ENCODE measurements at regions not wholly inside any gene's neighbourhood (a gene's known extent, or its start where the extent isn't known, plus 50 kb on each side); places are given as distances from the start of the nearest gene placed in this dataset.

DNA sequence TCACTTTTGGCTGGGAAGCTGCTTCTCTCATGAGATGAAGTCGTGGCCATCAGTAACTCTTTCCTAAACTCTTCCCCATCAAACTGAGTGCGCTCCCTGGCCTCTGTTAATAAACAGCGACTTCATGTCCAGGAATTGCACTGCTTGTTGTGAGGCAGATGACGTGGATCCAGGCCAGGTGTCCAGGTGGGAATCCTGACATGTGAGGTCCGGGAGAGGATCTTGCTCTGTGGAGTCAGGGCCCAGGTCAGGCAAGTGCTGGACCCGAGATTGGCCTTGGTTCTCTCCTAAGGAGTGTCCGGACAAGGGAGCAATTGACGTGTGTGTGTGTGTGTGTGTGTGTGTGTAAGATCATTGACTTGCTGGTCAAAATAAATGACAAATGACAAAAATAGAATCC is 362.7 kb downstream of the GLRX3 start:
- TF ChIP-seq EZH2phosphoT487 (IDR thresholded peaks at IDR 0.05; ENCODE audit: borderline replicate concordance, low read depth, low read length) = no peak
- TF ChIP-seq CTCF (conservative IDR thresholded peaks at IDR 0.05; ENCODE audit: low read length) = no peak
- CTCF ChIA-PET (ENCODE audit: unreplicated experiment) = no interaction called here
- intact Hi-C loops (cut with micrococcal nuclease; ENCODE audit: unreplicated experiment) = no loop called here

GRCh38 chr10:130499541-130499940 is 363.4 kb downstream of the GLRX3 start:
- no peak overlapping the region for H2AFZ ChIP-seq (ENCODE audit: low read length)
- POLR2A ChIA-PET = no interaction called here
- H3K4me2 ChIP-seq (ENCODE audit: low read length) = no peak overlapping the region
- no peak for DNase-seq (ENCODE audit: low spot score)
- H3K79me2 ChIP-seq (ENCODE audit: insufficient read depth, low read depth, low read length) = no peaks in the 10 kb centered on the region
- H4K20me1 ChIP-seq (ENCODE audit: insufficient read depth, low read length) = no peaks in the 10 kb centered on the region
- H3K27ac ChIP-seq (ENCODE audit: low read depth, low read length, poor library complexity, severe bottlenecking) = no peak overlapping the region
- CTCF ChIA-PET (ENCODE audit: unreplicated experiment) = no interaction called here
- H3K36me3 ChIP-seq (ENCODE audit: insufficient read depth, low read length) = no peaks in the 10 kb centered on the region
- no peaks in the 10 kb centered on the region for H3K9me3 ChIP-seq (ENCODE audit: low read length)
- intact Hi-C loops (cut with micrococcal nuclease; ENCODE audit: unreplicated experiment) = no loop called here
- no peaks in the 10 kb centered on the region for H3K4me1 ChIP-seq (ENCODE audit: insufficient read depth, low read length, poor library complexity, severe bottlenecking)
- no peak overlapping the region for H3K4me3 ChIP-seq (ENCODE audit: low read depth, low read length, poor library complexity, severe bottlenecking)
- no peak for TF ChIP-seq CTCF (conservative IDR thresholded peaks at IDR 0.05; ENCODE audit: low read length)
- no peak for TF ChIP-seq EZH2phosphoT487 (IDR thresholded peaks at IDR 0.05; ENCODE audit: borderline replicate concordance, low read depth, low read length)
- BruUV-seq (replicated peaks) = no TSS peak
- H3K9me2 ChIP-seq (ENCODE audit: insufficient read depth, low read length) = no peaks in the 10 kb centered on the region

More for the DNA sequence above, 362.7 kb downstream of the GLRX3 start:
- Histone ChIP-seq H3K27ac (ENCODE audit: low read depth, low read length, poor library complexity, severe bottlenecking) (no peak overlapping the region), H4K20me1 (ENCODE audit: insufficient read depth, low read length) (no peaks in the 10 kb centered on the region), H3K36me3 (ENCODE audit: insufficient read depth, low read length) (no peaks in the 10 kb centered on the region), H3K9me2 (ENCODE audit: insufficient read depth, low read length) (no peaks in the 10 kb centered on the region), H2AFZ (ENCODE audit: low read length) (no peak overlapping the region), H3K9me3 (ENCODE audit: low read length) (no peaks in the 10 kb centered on the region), H3K79me2 (ENCODE audit: insufficient read depth, low read depth, low read length) (no peaks in the 10 kb centered on the region), H3K4me3 (ENCODE audit: low read depth, low read length, poor library complexity, severe bottlenecking) (no peak overlapping the region), H3K4me2 (ENCODE audit: low read length) (no peak overlapping the region), H3K4me1 (ENCODE audit: insufficient read depth, low read length, poor library complexity, severe bottlenecking) (no peaks in the 10 kb centered on the region)
- BruUV-seq (replicated peaks) = no TSS peak
- POLR2A ChIA-PET = interaction anchor here (0.5 kb wide), 1 partner anchor 15 kb away, joined by 3 read pairs; no protein-coding TSS in a partner anchor
- DNase-seq (ENCODE audit: low spot score) = no peak

DNA sequence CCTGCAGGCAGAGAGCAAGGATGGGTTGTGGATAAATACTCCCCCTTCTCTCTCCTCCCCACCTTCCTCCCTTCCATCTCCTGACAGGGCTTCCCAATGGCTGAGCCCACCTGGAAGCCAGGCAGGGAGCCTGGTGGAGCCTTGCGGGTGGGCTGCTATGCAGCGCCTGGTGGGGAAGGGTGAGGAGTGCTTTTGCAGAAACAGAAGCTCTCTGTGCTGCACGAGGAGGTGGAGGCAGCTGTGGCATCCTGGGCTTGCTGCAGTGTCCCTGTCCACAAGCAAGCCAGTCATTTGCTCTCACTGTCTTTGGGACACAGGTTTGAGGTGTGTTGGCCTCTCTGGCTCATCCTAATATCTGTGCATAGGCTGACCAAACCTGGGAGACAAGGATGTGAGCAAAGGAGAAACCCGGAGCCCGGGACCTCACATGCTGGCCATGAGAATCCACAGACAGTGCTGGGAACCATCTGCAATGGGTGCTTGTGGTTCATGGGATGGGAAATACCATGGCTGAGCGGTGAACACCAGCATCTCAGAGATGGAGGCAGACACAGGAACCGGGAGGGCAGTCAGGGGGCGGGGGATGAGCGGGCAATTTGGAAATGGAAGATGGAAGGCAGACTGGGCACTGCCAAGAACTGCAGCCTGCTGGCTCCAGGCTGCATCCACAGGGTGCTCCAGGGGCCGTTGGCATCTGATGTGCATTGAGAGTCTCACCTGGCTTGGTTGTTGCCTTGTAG is 364.2 kb downstream of the GLRX3 start:
- no peaks in the 10 kb centered on the region for H3K79me2 ChIP-seq (ENCODE audit: insufficient read depth, low read depth, low read length)
- ChIA-PET CTCF (ENCODE audit: unreplicated experiment) (no interaction called here), POLR2A (no interaction called here)
- H2AFZ ChIP-seq (ENCODE audit: low read length) = no peak overlapping the region
- no peak overlapping the region for H3K4me3 ChIP-seq (ENCODE audit: low read depth, low read length, poor library complexity, severe bottlenecking)
- BruUV-seq (replicated peaks) = no TSS peak
- H4K20me1 ChIP-seq (ENCODE audit: insufficient read depth, low read length) = no peaks in the 10 kb centered on the region
- H3K4me2 ChIP-seq (ENCODE audit: low read length) = no peak overlapping the region
- H3K27ac ChIP-seq (ENCODE audit: low read depth, low read length, poor library complexity, severe bottlenecking) = no peak overlapping the region
- H3K4me1 ChIP-seq (ENCODE audit: insufficient read depth, low read length, poor library complexity, severe bottlenecking) = no peaks in the 10 kb centered on the region
- DNase-seq (ENCODE audit: low spot score) = no peak
- no peaks in the 10 kb centered on the region for H3K36me3 ChIP-seq (ENCODE audit: insufficient read depth, low read length)
- H3K9me2 ChIP-seq (ENCODE audit: insufficient read depth, low read length) = no peaks in the 10 kb centered on the region
- no peaks in the 10 kb centered on the region for H3K9me3 ChIP-seq (ENCODE audit: low read length)
- intact Hi-C loops (cut with micrococcal nuclease; ENCODE audit: unreplicated experiment) = no loop called here
- TF ChIP-seq EZH2phosphoT487 (IDR thresholded peaks at IDR 0.05; ENCODE audit: borderline replicate concordance, low read depth, low read length) (no peak), CTCF (conservative IDR thresholded peaks at IDR 0.05; ENCODE audit: low read length) (no peak)
